HL-60 (cell line): ENCODE measurements at regions not wholly inside any gene's neighbourhood (a gene's known extent, or its start where the extent isn't known, plus 50 kb on each side); places are given as distances from the start of the nearest gene placed in this dataset.
"Not testable (repeated sequence)": the region's sequence is repeated elsewhere in the genome, so short reads cannot be mapped to it uniquely, and the experiment has no call there.

Source experiments
- DNase-seq, 2 experiments: peaks; one replicate each; pipeline ENCODE4 v3.0.0-alpha.2; 2010 to 2020; ENCODE audit warnings: low read depth in 1 of 2, low spot score in 1 of 2
- H3K27ac ChIP-seq: fragments of 250-450 bp; sonication (Bioruptor Pico); replicated peaks from 2 replicates; pipeline ENCODE4 v1.5.1; 2020; ENCODE audit warnings: mild to moderate bottlenecking, moderate library complexity
- H3K27me3 ChIP-seq: fragments of 250-450 bp; sonication (Bioruptor Pico); 2 replicates; pipeline ENCODE4 v1.5.1; 2021; ENCODE audit warnings: mild to moderate bottlenecking, moderate library complexity; ENCODE audit not compliant: insufficient read depth, poor library complexity, severe bottlenecking
- H3K4me3 ChIP-seq: replicated peaks from 2 replicates; pipeline ENCODE4 v1.5.1; 2011; ENCODE audit warnings: mild to moderate bottlenecking, control low read depth, low read length; ENCODE audit not compliant: insufficient read depth
- CTCF ChIP-seq: IDR thresholded peaks from one replicate; pipeline ENCODE4 v1.5.1; 2011; ENCODE audit warnings: low read length, control low read depth, inconsistent platforms; ENCODE audit not compliant: insufficient read depth
- GABPA ChIP-seq: IDR thresholded peaks from 2 replicates; pipeline ENCODE4 v1.6.1; 2012; ENCODE audit warnings: low read depth
- POLR2AphosphoS5 ChIP-seq: IDR thresholded peaks from 2 replicates; pipeline ENCODE4 v1.6.1; 2012; ENCODE audit warnings: low read depth
- SPI1 ChIP-seq: IDR thresholded peaks from 2 replicates; pipeline ENCODE4 v1.6.1; 2012; ENCODE audit warnings: low read depth, mild to moderate bottlenecking, borderline replicate concordance
- TF ChIP-seq, protein P1 (sequence below): IDR thresholded peaks from 2 replicates; pipeline ENCODE4 v1.6.1; 2012; ENCODE audit warnings: low read depth; ENCODE audit not compliant: insufficient replicate concordance

DNA sequence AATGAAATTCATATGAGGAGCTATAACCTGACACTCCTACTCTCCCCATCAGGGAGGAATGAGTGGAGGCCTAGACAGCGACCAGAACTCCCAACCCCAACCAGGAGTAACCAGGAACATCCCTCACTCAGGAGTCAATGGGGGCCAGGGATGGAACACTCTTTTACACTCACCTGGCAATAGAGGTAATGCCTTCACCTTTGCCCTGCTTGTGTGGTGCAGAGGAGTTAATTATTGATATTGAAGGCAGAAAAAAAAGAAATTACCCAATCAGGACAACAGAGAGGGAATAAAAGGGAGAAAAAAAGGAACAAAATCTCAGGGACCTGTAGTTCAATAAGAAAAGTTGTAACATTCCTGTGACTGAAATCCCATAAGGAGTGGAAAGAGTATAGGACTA lies 141.5 kb downstream of the PPP4R3C start:
- H3K4me3 ChIP-seq = no peak overlapping the region
- no peak for TF ChIP-seq GABPA
- TF ChIP-seq POLR2AphosphoS5 = no peak
- TF ChIP-seq, protein P1, sequence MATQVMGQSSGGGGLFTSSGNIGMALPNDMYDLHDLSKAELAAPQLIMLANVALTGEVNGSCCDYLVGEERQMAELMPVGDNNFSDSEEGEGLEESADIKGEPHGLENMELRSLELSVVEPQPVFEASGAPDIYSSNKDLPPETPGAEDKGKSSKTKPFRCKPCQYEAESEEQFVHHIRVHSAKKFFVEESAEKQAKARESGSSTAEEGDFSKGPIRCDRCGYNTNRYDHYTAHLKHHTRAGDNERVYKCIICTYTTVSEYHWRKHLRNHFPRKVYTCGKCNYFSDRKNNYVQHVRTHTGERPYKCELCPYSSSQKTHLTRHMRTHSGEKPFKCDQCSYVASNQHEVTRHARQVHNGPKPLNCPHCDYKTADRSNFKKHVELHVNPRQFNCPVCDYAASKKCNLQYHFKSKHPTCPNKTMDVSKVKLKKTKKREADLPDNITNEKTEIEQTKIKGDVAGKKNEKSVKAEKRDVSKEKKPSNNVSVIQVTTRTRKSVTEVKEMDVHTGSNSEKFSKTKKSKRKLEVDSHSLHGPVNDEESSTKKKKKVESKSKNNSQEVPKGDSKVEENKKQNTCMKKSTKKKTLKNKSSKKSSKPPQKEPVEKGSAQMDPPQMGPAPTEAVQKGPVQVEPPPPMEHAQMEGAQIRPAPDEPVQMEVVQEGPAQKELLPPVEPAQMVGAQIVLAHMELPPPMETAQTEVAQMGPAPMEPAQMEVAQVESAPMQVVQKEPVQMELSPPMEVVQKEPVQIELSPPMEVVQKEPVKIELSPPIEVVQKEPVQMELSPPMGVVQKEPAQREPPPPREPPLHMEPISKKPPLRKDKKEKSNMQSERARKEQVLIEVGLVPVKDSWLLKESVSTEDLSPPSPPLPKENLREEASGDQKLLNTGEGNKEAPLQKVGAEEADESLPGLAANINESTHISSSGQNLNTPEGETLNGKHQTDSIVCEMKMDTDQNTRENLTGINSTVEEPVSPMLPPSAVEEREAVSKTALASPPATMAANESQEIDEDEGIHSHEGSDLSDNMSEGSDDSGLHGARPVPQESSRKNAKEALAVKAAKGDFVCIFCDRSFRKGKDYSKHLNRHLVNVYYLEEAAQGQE = no peak
- no peak for TF ChIP-seq SPI1
- no peak for TF ChIP-seq CTCF
- no peaks in the 10 kb centered on the region for H3K27me3 ChIP-seq
- DNase-seq = no peak
- no peak overlapping the region for H3K27ac ChIP-seq

- no peak for TF ChIP-seq CTCF
- no peak for TF ChIP-seq GABPA
- TF ChIP-seq, protein P1 = no peak
- no peak for TF ChIP-seq POLR2AphosphoS5
- TF ChIP-seq SPI1 = no peak
- H3K27me3 ChIP-seq = no peaks in the 10 kb centered on the region
- H3K4me3 ChIP-seq = no peak overlapping the region
- no peak for DNase-seq
- H3K27ac ChIP-seq = no peak overlapping the region
Observed at GRCh38 chrX:27309406-27309805, 153.7 kb downstream of the PPP4R3C start.

DNA sequence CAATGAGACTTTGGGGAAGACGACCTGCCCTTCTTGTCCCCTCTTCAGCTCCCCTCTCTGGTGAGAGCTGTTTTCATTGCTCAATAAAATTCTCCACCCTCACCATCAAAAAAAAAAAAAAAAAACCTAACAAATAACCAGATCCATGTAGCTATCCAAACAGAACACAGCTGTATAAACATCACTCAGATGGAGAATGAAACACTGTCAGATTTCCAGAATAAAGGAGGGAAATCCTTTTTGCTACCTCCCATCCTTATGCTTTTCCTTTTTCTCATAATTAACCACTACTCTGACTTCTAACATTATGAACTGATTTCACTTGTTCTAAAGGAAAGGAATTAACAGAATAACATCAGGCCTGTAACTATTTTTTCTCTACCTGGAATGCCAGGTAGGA lies 155.6 kb downstream of the PPP4R3C start:
- TF ChIP-seq, protein P1 = no peak
- TF ChIP-seq CTCF = no peak
- no peak for TF ChIP-seq POLR2AphosphoS5
- no peak for TF ChIP-seq SPI1
- no peak for TF ChIP-seq GABPA
- Histone ChIP-seq H3K4me3 (no peak overlapping the region), H3K27ac (no peak overlapping the region), H3K27me3 (no peaks in the 10 kb centered on the region)
- no peak for DNase-seq

- H3K27me3 ChIP-seq, H3K27ac ChIP-seq: not testable (repeated sequence)
Observed at GRCh38 chrX:27292552-27292951, 170.6 kb downstream of the PPP4R3C start.

More at GRCh38 chrX:27292552-27292951, 170.6 kb downstream of the PPP4R3C start:
- not testable (repeated sequence) for H3K4me3 ChIP-seq, DNase-seq
